ENCODE measurements at regions not wholly inside any gene's neighbourhood (a gene's known extent, or its start where the extent isn't known, plus 50 kb on each side); places are given as distances from the start of the nearest gene placed in this dataset.

DNA sequence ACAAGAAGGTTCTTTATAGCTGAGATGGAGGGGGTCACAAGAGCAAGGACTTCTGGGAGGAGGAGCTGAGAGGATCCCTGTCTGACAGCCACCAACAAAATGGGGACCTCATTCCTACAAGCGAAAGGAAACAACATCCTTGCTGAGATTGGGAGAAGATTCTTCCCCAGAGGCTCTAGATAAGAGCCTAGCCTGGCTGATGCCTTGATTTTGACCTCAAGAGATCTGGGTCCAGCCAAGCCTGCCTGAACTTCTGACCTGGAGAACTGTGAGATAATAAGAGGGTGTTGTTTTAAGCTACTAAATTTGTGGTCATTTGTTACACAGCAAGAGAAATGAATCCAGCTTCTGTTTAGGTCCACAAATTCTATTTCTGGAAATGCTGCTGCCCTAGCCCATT lies 75.4 kb upstream of the SLC4A11 start (continued):
- TF ChIP-seq, protein P1, sequence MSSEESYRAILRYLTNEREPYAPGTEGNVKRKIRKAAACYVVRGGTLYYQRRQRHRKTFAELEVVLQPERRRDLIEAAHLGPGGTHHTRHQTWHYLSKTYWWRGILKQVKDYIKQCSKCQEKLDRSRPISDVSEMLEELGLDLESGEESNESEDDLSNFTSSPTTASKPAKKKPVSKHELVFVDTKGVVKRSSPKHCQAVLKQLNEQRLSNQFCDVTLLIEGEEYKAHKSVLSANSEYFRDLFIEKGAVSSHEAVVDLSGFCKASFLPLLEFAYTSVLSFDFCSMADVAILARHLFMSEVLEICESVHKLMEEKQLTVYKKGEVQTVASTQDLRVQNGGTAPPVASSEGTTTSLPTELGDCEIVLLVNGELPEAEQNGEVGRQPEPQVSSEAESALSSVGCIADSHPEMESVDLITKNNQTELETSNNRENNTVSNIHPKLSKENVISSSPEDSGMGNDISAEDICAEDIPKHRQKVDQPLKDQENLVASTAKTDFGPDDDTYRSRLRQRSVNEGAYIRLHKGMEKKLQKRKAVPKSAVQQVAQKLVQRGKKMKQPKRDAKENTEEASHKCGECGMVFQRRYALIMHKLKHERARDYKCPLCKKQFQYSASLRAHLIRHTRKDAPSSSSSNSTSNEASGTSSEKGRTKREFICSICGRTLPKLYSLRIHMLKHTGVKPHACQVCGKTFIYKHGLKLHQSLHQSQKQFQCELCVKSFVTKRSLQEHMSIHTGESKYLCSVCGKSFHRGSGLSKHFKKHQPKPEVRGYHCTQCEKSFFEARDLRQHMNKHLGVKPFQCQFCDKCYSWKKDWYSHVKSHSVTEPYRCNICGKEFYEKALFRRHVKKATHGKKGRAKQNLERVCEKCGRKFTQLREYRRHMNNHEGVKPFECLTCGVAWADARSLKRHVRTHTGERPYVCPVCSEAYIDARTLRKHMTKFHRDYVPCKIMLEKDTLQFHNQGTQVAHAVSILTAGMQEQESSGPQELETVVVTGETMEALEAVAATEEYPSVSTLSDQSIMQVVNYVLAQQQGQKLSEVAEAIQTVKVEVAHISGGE (tag by site-specific recombination; conservative IDR thresholded peaks at IDR 0.05; ENCODE audit: low read depth): no peak
- TF ChIP-seq ZEB2 (tag by site-specific recombination; IDR thresholded peaks at IDR 0.05) (no peak), ZNF768 (tag by site-specific recombination; IDR thresholded peaks at IDR 0.05) (no peak), ZNF776 (tag by site-specific recombination; IDR thresholded peaks at IDR 0.05; ENCODE audit: borderline replicate concordance) (no peak), ZNF792 (tag by site-specific recombination; IDR thresholded peaks at IDR 0.05) (no peak), ZNF184 (tag by site-specific recombination; IDR thresholded peaks at IDR 0.05) (no peak)
- TF ChIP-seq, protein P2, sequence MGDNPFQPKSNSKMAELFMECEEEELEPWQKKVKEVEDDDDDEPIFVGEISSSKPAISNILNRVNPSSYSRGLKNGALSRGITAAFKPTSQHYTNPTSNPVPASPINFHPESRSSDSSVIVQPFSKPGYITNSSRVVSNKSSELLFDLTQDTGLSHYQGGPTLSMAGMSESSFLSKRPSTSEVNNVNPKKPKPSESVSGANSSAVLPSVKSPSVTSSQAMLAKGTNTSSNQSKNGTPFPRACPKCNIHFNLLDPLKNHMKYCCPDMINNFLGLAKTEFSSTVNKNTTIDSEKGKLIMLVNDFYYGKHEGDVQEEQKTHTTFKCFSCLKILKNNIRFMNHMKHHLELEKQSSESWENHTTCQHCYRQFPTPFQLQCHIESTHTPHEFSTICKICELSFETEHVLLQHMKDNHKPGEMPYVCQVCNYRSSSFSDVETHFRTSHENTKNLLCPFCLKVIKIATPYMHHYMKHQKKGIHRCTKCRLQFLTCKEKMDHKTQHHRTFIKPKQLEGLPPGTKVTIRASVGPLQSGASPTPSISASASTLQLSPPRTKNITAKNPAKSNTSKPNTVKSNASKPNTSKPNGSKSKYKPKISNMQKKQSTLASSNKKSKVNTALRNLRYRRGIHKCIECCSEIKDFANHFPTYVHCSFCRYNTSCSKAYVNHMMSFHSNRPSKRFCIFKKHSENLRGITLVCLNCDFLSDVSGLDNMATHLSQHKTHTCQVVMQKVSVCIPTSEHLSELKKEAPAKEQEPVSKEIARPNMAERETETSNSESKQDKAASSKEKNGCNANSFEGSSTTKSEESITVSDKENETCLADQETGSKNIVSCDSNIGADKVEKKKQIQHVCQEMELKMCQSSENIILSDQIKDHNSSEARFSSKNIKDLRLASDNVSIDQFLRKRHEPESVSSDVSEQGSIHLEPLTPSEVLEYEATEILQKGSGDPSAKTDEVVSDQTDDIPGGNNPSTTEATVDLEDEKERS (tag by site-specific recombination; IDR thresholded peaks at IDR 0.05): no peak
- TF ChIP-seq, protein P3, sequence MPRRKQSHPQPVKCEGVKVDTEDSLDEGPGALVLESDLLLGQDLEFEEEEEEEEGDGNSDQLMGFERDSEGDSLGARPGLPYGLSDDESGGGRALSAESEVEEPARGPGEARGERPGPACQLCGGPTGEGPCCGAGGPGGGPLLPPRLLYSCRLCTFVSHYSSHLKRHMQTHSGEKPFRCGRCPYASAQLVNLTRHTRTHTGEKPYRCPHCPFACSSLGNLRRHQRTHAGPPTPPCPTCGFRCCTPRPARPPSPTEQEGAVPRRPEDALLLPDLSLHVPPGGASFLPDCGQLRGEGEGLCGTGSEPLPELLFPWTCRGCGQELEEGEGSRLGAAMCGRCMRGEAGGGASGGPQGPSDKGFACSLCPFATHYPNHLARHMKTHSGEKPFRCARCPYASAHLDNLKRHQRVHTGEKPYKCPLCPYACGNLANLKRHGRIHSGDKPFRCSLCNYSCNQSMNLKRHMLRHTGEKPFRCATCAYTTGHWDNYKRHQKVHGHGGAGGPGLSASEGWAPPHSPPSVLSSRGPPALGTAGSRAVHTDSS (tag by site-specific recombination; IDR thresholded peaks at IDR 0.05): no peak
- TF ChIP-seq, protein P4, sequence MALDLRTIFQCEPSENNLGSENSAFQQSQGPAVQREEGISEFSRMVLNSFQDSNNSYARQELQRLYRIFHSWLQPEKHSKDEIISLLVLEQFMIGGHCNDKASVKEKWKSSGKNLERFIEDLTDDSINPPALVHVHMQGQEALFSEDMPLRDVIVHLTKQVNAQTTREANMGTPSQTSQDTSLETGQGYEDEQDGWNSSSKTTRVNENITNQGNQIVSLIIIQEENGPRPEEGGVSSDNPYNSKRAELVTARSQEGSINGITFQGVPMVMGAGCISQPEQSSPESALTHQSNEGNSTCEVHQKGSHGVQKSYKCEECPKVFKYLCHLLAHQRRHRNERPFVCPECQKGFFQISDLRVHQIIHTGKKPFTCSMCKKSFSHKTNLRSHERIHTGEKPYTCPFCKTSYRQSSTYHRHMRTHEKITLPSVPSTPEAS (tag by site-specific recombination; IDR thresholded peaks at IDR 0.05): no peak

DNA sequence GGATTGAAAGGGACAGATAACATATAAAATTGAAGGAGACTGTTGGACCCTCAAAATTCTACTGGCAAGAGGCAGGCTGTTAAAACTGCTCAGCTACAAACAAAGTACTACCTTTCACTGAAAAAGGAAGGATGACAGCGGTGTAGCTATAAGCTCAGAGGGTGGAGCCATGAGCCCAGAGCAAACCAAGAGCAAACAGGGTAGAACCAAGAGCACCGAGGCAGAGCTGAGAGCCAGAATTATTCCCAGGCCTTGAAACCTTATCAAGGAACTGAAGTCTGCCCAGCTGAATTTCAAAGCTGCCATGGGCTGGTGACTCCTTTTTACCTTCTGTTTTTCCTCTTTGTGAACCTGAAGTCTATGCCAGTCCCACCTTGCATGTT lies 74.7 kb upstream of the SLC4A11 start:
- Histone ChIP-seq H3K4me3 (ENCODE audit: low read depth, low read length) (no peak overlapping the region), H3K9me3 (ENCODE audit: control insufficient read depth, insufficient read depth, low read depth, low read length) (no peaks in the 10 kb centered on the region), H3K36me3 (ENCODE audit: control insufficient read depth in 2 of 2, insufficient read depth in 1 of 2, low read length in 2 of 2) (peaks cover 8 to 9% of the 10 kb centered on the region in 2 experiments), H3K27ac (ENCODE audit: extremely low read depth, low read depth, low read length) (no peak overlapping the region), H3K4me1 (ENCODE audit: control insufficient read depth, insufficient read depth, low read length) (peaks cover 3% of the 10 kb centered on the region; the same call in 1 of the 2 replicates)
- ChIA-PET CTCF (interaction anchor here (0.6 to 4.9 kb wide), 6 partner anchors 50 to 261 kb away, joined by 3 to 54 read pairs (median 13); no protein-coding TSS in a partner anchor), POLR2A (no interaction called here)
- TF ChIP-seq ZIC2 (tag by site-specific recombination; IDR thresholded peaks at IDR 0.05): no peak
- TF ChIP-seq, protein P5, sequence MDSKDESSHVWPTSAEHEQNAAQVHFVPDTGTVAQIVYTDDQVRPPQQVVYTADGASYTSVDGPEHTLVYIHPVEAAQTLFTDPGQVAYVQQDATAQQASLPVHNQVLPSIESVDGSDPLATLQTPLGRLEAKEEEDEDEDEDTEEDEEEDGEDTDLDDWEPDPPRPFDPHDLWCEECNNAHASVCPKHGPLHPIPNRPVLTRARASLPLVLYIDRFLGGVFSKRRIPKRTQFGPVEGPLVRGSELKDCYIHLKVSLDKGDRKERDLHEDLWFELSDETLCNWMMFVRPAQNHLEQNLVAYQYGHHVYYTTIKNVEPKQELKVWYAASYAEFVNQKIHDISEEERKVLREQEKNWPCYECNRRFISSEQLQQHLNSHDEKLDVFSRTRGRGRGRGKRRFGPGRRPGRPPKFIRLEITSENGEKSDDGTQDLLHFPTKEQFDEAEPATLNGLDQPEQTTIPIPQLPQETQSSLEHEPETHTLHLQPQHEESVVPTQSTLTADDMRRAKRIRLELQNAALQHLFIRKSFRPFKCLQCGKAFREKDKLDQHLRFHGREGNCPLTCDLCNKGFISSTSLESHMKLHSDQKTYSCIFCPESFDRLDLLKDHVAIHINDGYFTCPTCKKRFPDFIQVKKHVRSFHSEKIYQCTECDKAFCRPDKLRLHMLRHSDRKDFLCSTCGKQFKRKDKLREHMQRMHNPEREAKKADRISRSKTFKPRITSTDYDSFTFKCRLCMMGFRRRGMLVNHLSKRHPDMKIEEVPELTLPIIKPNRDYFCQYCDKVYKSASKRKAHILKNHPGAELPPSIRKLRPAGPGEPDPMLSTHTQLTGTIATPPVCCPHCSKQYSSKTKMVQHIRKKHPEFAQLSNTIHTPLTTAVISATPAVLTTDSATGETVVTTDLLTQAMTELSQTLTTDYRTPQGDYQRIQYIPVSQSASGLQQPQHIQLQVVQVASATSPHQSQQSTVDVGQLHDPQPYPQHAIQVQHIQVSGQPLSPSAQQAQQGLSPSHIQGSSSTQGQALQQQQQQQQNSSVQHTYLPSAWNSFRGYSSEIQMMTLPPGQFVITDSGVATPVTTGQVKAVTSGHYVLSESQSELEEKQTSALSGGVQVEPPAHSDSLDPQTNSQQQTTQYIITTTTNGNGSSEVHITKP (tag by site-specific recombination; IDR thresholded peaks at IDR 0.05): peak; percentile 52
- no peak for TF ChIP-seq ZNF521 (tag by site-specific recombination; IDR thresholded peaks at IDR 0.05)
- TF ChIP-seq ZNF350 (tag by site-specific recombination; IDR thresholded peaks at IDR 0.05): no peak
- no peak for TF ChIP-seq YY1 (tag by site-specific recombination; IDR thresholded peaks at IDR 0.05)
- TF ChIP-seq HOXD13 (CRISPR knock-in tag; IDR thresholded peaks at IDR 0.05; ENCODE audit: borderline replicate concordance): no peak
- TF ChIP-seq ZBTB21 (tag by site-specific recombination; IDR thresholded peaks at IDR 0.05): no peak
- no peak for TF ChIP-seq ZSCAN23 (tag by site-specific recombination; IDR thresholded peaks at IDR 0.05)
